Keratinocyte (primary cell): ENCODE measurements at regions not wholly inside any gene's neighbourhood (a gene's known extent, or its start where the extent isn't known, plus 50 kb on each side); places are given as distances from the start of the nearest gene placed in this dataset.

Source experiments
- DNase-seq: peaks from one replicate; pipeline ENCODE4 v3.0.0-alpha.2; 2011; ENCODE audit warnings: low read depth, missing footprints, low spot score
- FAIRE-seq: peaks from 2 replicates; lab custom pipeline; 2011; peaks lifted over from hg19 to GRCh38; lab: Jason Lieb, UNC
- H2AFZ ChIP-seq: 2 replicates; pipeline ENCODE4 v1.6.0; 2012; ENCODE audit warnings: low read length, control low read depth, inconsistent platforms; ENCODE audit not compliant: control insufficient read depth
- H3K27ac ChIP-seq: 2 replicates; pipeline ENCODE4 v1.5.1; 2011; ENCODE audit warnings: low read length; ENCODE audit not compliant: control insufficient read depth, insufficient read depth
- H3K27me3 ChIP-seq: 3 replicates; pipeline ENCODE4 v1.6.0; 2011; ENCODE audit warnings: low read length; ENCODE audit not compliant: control insufficient read depth, insufficient read depth; ENCODE audit errors: extremely low read depth
- H3K36me3 ChIP-seq, 2 experiments: 2 replicates in 1 of 2; 3 replicates in 1 of 2; pipeline ENCODE4 v1.5.1; 2011; ENCODE audit warnings: low read length in 2 of 2, mild to moderate bottlenecking in 1 of 2; ENCODE audit not compliant: control insufficient read depth in 2 of 2, insufficient read depth in 2 of 2; ENCODE audit errors: extremely low read depth in 1 of 2
- H3K4me1 ChIP-seq: 3 replicates; pipeline ENCODE4 v1.5.1; 2011; ENCODE audit warnings: low read length; ENCODE audit not compliant: control insufficient read depth, insufficient read depth; ENCODE audit errors: extremely low read depth
- H3K4me2 ChIP-seq: 3 replicates; pipeline ENCODE4 v1.6.0; 2011; ENCODE audit warnings: low read depth, low read length; ENCODE audit not compliant: control insufficient read depth, insufficient read depth; ENCODE audit errors: extremely low read depth
- H3K4me3 ChIP-seq, 3 experiments: fragments of 200-600 bp in 1 of 3; sonication (generic) in 1 of 3; 2 replicates in 2 of 3; 3 replicates in 1 of 3; pipeline ENCODE4 v1.5.1; 2011 to 2016; ENCODE audit warnings: low read length in 3 of 3, mild to moderate bottlenecking in 3 of 3, control low read depth in 2 of 3, inconsistent platforms in 1 of 3, low read depth in 1 of 3, mixed read lengths in 1 of 3, mixed run types in 1 of 3, moderate library complexity in 1 of 3; ENCODE audit not compliant: control insufficient read depth in 2 of 3, insufficient read depth in 2 of 3; ENCODE audit errors: extremely low read depth in 1 of 3
- H3K79me2 ChIP-seq: 2 replicates; pipeline ENCODE4 v1.6.0; 2012; ENCODE audit warnings: low read length; ENCODE audit not compliant: control insufficient read depth, insufficient read depth
- H3K9ac ChIP-seq: 3 replicates; pipeline ENCODE4 v1.6.0; 2011; ENCODE audit warnings: low read length; ENCODE audit not compliant: control insufficient read depth, insufficient read depth; ENCODE audit errors: extremely low read depth
- H3K9me1 ChIP-seq: 3 replicates; pipeline ENCODE4 v1.6.0; 2011; ENCODE audit warnings: low read length; ENCODE audit not compliant: control insufficient read depth, insufficient read depth; ENCODE audit errors: extremely low read depth
- H3K9me3 ChIP-seq: 2 replicates; pipeline ENCODE4 v1.5.1; 2012; ENCODE audit warnings: low read depth, low read length; ENCODE audit not compliant: control insufficient read depth
- H4K20me1 ChIP-seq: 3 replicates; pipeline ENCODE4 v1.6.0; 2011; ENCODE audit warnings: low read length; ENCODE audit not compliant: control insufficient read depth, insufficient read depth; ENCODE audit errors: extremely low read depth
- CTCF ChIP-seq, 3 experiments: IDR thresholded peaks in 1 of 3; conservative IDR thresholded peaks in 1 of 3; optimal IDR thresholded peaks in 1 of 3; 2 replicates in 2 of 3; 3 replicates in 1 of 3; pipeline versions ENCODE3 to v1.5.1; 2011; ENCODE audit warnings: low read length in 3 of 3, mild to moderate bottlenecking in 3 of 3, moderate library complexity in 2 of 3, control low read depth in 1 of 3, inconsistent platforms in 1 of 3; ENCODE audit not compliant: insufficient read depth in 2 of 3; ENCODE audit errors: extremely low read depth in 1 of 3
- EZH2 ChIP-seq: IDR thresholded peaks from one replicate; pipeline ENCODE4 v1.6.1; 2012; ENCODE audit warnings: inconsistent platforms, mild to moderate bottlenecking, low read length, moderate library complexity
- dilution Hi-C: fragments of 300-500 bp; cut with MboI; formaldehyde crosslinking; loops from one replicate; pipeline ENCODE4 v1.7.0; 2020; ENCODE audit warnings: low sequenced_read_pairs; ENCODE audit not compliant: extremely low pct_ligation_motif_present

- no peak overlapping the region for H3K4me3 ChIP-seq
- no peaks in the 10 kb centered on the region for H3K27me3 ChIP-seq
- H3K9me1 ChIP-seq: no peaks in the 10 kb centered on the region
- H3K79me2 ChIP-seq: no peaks in the 10 kb centered on the region
- H3K4me2 ChIP-seq: no peak overlapping the region
- DNase-seq (no peak), FAIRE-seq (no peak)
- no peaks in the 10 kb centered on the region for H3K36me3 ChIP-seq
- no peak overlapping the region for H2AFZ ChIP-seq
- no peaks in the 10 kb centered on the region for H4K20me1 ChIP-seq
- no peaks in the 10 kb centered on the region for H3K4me1 ChIP-seq
- H3K9me3 ChIP-seq: peaks cover 2% of the 10 kb centered on the region
- dilution Hi-C loops: no loop called here
- TF ChIP-seq EZH2 (no peak), CTCF (optimal IDR thresholded peaks at IDR 0.05 in 1 of 3, IDR thresholded peaks at IDR 0.05 in 1 of 3, conservative IDR thresholded peaks at IDR 0.05 in 1 of 3; ENCODE audit: extremely low read depth in 1 of 3, insufficient read depth in 2 of 3, low read length in 3 of 3) (no peak)
- H3K27ac ChIP-seq: no peak overlapping the region
- H3K9ac ChIP-seq: no peak overlapping the region
Measured at GRCh38 chr7:4436936-4437335, 245.2 kb upstream of the FOXK1 start.

- no peak for FAIRE-seq
- dilution Hi-C loops: no loop called here
Measured at GRCh38 chr7:4437916-4438315, 244.2 kb upstream of the FOXK1 start.

More at GRCh38 chr7:4437916-4438315, 244.2 kb upstream of the FOXK1 start:
- Histone ChIP-seq H3K27ac (no peak overlapping the region), H3K4me3 (no peak overlapping the region), H4K20me1 (no peaks in the 10 kb centered on the region), H3K9ac (no peak overlapping the region), H3K4me2 (no peak overlapping the region), H3K36me3 (no peaks in the 10 kb centered on the region), H3K4me1 (no peaks in the 10 kb centered on the region), H2AFZ (no peak overlapping the region), H3K79me2 (no peaks in the 10 kb centered on the region), H3K9me3 (peaks cover 2% of the 10 kb centered on the region), H3K9me1 (no peaks in the 10 kb centered on the region), H3K27me3 (no peaks in the 10 kb centered on the region)
- no peak for DNase-seq
- TF ChIP-seq EZH2 (no peak), CTCF (optimal IDR thresholded peaks at IDR 0.05 in 1 of 3, IDR thresholded peaks at IDR 0.05 in 1 of 3, conservative IDR thresholded peaks at IDR 0.05 in 1 of 3; ENCODE audit: extremely low read depth in 1 of 3, insufficient read depth in 2 of 3, low read length in 3 of 3) (no peak)
